HG02885 (cell line): ENCODE measurements at regions not wholly inside any gene's neighbourhood (a gene's known extent, or its start where the extent isn't known, plus 50 kb on each side); places are given as distances from the start of the nearest gene placed in this dataset.

ENCODE experiments used
- ATAC-seq: cut with Tn5 transposase; IDR thresholded peaks from one replicate; pipeline ENCODE4 v1.9.1; 2021; ENCODE audit warnings: mild to moderate bottlenecking; ENCODE audit not compliant: unreplicated experiment, poor library complexity

- ATAC-seq: peak; percentile 67
Measured at GRCh38 chr1:79441238-79441637, 434.7 kb upstream of the ADGRL4 start.

GRCh38 chr1:79437540-79437939 is 431.0 kb upstream of the ADGRL4 start:
- no peak for ATAC-seq

- ATAC-seq: no peak
Measured at GRCh38 chr1:79431340-79431739, 424.8 kb upstream of the ADGRL4 start.

GRCh38 chr1:79430437-79430836 is 423.9 kb upstream of the ADGRL4 start:
- ATAC-seq: no peak

GRCh38 chr1:79422726-79423125 is 416.2 kb upstream of the ADGRL4 start:
- no peak for ATAC-seq

- no peak for ATAC-seq
Measured at GRCh38 chr1:79398501-79398900, 392.0 kb upstream of the ADGRL4 start.

GRCh38 chr1:79396901-79397300 is 390.4 kb upstream of the ADGRL4 start:
- ATAC-seq: no peak

- no peak for ATAC-seq
Measured at GRCh38 chr1:79388694-79389361, 382.3 kb upstream of the ADGRL4 start.

- no peak for ATAC-seq
Measured at GRCh38 chr1:79386730-79387129, 380.2 kb upstream of the ADGRL4 start.

- no peak for ATAC-seq
Measured at GRCh38 chr1:79380078-79380477, 373.5 kb upstream of the ADGRL4 start.

GRCh38 chr1:79376106-79376505 is 369.6 kb upstream of the ADGRL4 start:
- ATAC-seq: no peak

- no peak for ATAC-seq
Measured at GRCh38 chr1:79375352-79375751, 368.8 kb upstream of the ADGRL4 start.

- ATAC-seq: no peak
Measured at GRCh38 chr1:79374397-79374796, 367.9 kb upstream of the ADGRL4 start.

GRCh38 chr1:79373481-79374125 is 367.1 kb upstream of the ADGRL4 start:
- ATAC-seq: no peak

GRCh38 chr1:79371802-79372201 is 365.3 kb upstream of the ADGRL4 start:
- no peak for ATAC-seq

- ATAC-seq: no peak
Measured at GRCh38 chr1:79369091-79369490, 362.6 kb upstream of the ADGRL4 start.

- no peak for ATAC-seq
Measured at GRCh38 chr1:79364896-79365295, 358.4 kb upstream of the ADGRL4 start.

- no peak for ATAC-seq
Measured at GRCh38 chr1:79363430-79363829, 356.9 kb upstream of the ADGRL4 start.

GRCh38 chr1:79362470-79362869 is 355.9 kb upstream of the ADGRL4 start:
- no peak for ATAC-seq

- ATAC-seq: no peak
Measured at GRCh38 chr1:79355090-79355489, 348.6 kb upstream of the ADGRL4 start.

- ATAC-seq: peak; percentile 59
Measured at GRCh38 chr1:79353224-79353623, 346.7 kb upstream of the ADGRL4 start.

GRCh38 chr1:79326875-79327274 is 320.3 kb upstream of the ADGRL4 start:
- ATAC-seq: no peak
